ENCODE measurements at regions not wholly inside any gene's neighbourhood (a gene's known extent, or its start where the extent isn't known, plus 50 kb on each side); places are given as distances from the start of the nearest gene placed in this dataset.

DNA sequence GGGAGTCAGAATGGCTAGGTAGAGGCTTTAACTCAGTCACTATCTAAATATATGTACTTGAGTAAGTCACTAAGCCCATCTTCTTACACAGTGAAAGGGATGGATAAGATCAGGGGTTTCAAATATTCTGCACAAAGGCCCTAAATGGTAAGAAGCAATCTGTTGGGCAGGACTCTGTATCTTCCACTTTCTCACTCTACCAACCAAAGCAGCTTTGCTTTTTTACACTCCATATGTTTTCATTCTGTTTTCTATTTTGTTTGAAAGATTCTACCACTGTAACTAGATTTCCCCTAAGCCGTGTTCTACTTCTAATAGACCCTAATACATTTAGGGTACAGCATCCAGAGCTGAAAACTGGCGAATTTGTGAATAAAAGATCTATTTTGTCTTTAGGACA lies 477.5 kb upstream of the NMUR2 start:
- Histone ChIP-seq H2AFZ (ENCODE audit: low read depth, low read length, severe bottlenecking) (no peak overlapping the region), H3K27me3 (ENCODE audit: low read length) (no peaks in the 10 kb centered on the region), H3K9me2 (replicated peaks; ENCODE audit: insufficient read depth, low read length) (no peaks in the 10 kb centered on the region), H3K79me2 (ENCODE audit: insufficient read depth, low read length) (no peaks in the 10 kb centered on the region), H3K4me2 (ENCODE audit: low read depth, low read length, poor library complexity, severe bottlenecking) (no peak overlapping the region), H3K9me3 (ENCODE audit: insufficient read depth, low read length) (no peaks in the 10 kb centered on the region), H3K9ac (ENCODE audit: low read length) (no peak overlapping the region), H4K20me1 (ENCODE audit: low read depth, low read length) (no peaks in the 10 kb centered on the region), H3K27ac (ENCODE audit: low read depth, low read length) (no peak overlapping the region), H3F3A (ENCODE audit: insufficient read depth) (no peaks in the 10 kb centered on the region), H3K4me3 (ENCODE audit: insufficient read depth, low read length, poor library complexity, severe bottlenecking) (no peak overlapping the region), H3K36me3 (ENCODE audit: low read length) (no peaks in the 10 kb centered on the region)
- no peak for TF ChIP-seq EZH2phosphoT487 (conservative IDR thresholded peaks at IDR 0.05; ENCODE audit: low read length)
- TF ChIP-seq, protein P1, sequence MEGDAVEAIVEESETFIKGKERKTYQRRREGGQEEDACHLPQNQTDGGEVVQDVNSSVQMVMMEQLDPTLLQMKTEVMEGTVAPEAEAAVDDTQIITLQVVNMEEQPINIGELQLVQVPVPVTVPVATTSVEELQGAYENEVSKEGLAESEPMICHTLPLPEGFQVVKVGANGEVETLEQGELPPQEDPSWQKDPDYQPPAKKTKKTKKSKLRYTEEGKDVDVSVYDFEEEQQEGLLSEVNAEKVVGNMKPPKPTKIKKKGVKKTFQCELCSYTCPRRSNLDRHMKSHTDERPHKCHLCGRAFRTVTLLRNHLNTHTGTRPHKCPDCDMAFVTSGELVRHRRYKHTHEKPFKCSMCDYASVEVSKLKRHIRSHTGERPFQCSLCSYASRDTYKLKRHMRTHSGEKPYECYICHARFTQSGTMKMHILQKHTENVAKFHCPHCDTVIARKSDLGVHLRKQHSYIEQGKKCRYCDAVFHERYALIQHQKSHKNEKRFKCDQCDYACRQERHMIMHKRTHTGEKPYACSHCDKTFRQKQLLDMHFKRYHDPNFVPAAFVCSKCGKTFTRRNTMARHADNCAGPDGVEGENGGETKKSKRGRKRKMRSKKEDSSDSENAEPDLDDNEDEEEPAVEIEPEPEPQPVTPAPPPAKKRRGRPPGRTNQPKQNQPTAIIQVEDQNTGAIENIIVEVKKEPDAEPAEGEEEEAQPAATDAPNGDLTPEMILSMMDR (IDR thresholded peaks at IDR 0.05; ENCODE audit: insufficient read depth, low read length, poor library complexity, severe bottlenecking): no peak

DNA sequence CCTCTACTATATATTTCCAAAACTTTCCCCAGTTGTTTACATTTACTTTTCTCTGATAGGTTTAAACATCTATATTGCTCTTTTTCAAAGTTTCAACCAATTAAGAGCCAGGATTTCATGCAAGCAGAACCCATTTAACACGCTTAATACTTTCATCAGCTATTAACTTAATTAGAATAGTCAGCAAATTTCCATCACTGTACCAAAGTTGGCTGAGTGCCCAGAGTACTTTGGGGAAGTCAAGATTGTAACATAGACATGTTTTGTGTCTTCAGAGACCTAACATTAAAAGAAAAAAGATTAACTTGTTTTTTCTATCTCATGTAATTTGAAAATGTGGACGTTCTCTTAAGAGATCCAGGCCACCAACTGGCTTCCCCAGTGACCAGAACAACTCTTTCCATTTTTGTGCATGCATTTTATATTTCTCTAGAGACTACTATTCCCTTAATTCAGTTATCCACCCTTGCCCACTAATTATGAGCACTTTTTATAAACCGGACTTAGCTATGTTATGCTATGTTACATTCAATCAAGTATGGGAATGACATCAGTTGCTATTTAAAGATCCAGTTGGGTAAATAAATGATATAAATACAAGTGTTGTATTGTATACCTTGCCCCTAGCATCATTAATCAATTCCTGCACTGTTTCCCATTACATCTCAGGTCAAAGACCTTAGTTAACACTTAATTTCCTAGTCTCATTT lies 478.1 kb upstream of the NMUR2 start:
- no peaks in the 10 kb centered on the region for H3F3A ChIP-seq (ENCODE audit: insufficient read depth)
- no peaks in the 10 kb centered on the region for H3K36me3 ChIP-seq (ENCODE audit: low read length)
- no peaks in the 10 kb centered on the region for H3K9me3 ChIP-seq (ENCODE audit: insufficient read depth, low read length)
- H3K9ac ChIP-seq (ENCODE audit: low read length): no peak overlapping the region
- no peak overlapping the region for H3K4me3 ChIP-seq (ENCODE audit: insufficient read depth, low read length, poor library complexity, severe bottlenecking)
- TF ChIP-seq EZH2phosphoT487 (conservative IDR thresholded peaks at IDR 0.05; ENCODE audit: low read length): no peak
- TF ChIP-seq, protein P1 (IDR thresholded peaks at IDR 0.05; ENCODE audit: insufficient read depth, low read length, poor library complexity, severe bottlenecking): no peak
- H2AFZ ChIP-seq (ENCODE audit: low read depth, low read length, severe bottlenecking): no peak overlapping the region
- no peaks in the 10 kb centered on the region for H3K9me2 ChIP-seq (replicated peaks; ENCODE audit: insufficient read depth, low read length)
- H4K20me1 ChIP-seq (ENCODE audit: low read depth, low read length): no peaks in the 10 kb centered on the region
- no peak overlapping the region for H3K27ac ChIP-seq (ENCODE audit: low read depth, low read length)
- no peaks in the 10 kb centered on the region for H3K27me3 ChIP-seq (ENCODE audit: low read length)
- H3K79me2 ChIP-seq (ENCODE audit: insufficient read depth, low read length): no peaks in the 10 kb centered on the region
- H3K4me2 ChIP-seq (ENCODE audit: low read depth, low read length, poor library complexity, severe bottlenecking): no peak overlapping the region

DNA sequence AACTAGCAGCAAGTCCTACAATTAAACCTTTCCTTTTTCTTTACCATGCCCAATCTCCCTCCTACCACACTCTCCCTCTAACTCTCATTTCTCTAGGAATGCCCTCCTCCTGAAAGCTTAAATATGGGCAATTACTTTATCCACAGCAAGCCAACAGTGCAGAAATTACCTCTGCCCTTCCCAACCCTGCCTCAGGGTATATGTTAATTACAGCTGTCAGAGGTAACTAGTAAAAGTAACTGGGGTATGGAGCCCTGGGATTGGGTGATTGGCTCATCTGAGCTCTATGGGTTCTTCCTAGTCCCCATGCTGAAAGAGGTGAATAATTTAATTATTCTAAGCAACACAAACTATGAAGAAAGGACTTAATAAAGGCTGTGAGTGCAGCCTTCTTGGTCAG lies 478.9 kb upstream of the NMUR2 start:
- H4K20me1 ChIP-seq (ENCODE audit: low read depth, low read length): no peaks in the 10 kb centered on the region
- H3K27me3 ChIP-seq (ENCODE audit: low read length): no peaks in the 10 kb centered on the region
- H3K27ac ChIP-seq (ENCODE audit: low read depth, low read length): no peak overlapping the region
- H3K9me2 ChIP-seq (replicated peaks; ENCODE audit: insufficient read depth, low read length): no peaks in the 10 kb centered on the region
- H3K36me3 ChIP-seq (ENCODE audit: low read length): no peaks in the 10 kb centered on the region
- H3K4me2 ChIP-seq (ENCODE audit: low read depth, low read length, poor library complexity, severe bottlenecking): no peak overlapping the region
- H3K4me3 ChIP-seq (ENCODE audit: insufficient read depth, low read length, poor library complexity, severe bottlenecking): no peak overlapping the region
- H2AFZ ChIP-seq (ENCODE audit: low read depth, low read length, severe bottlenecking): no peak overlapping the region
- H3K9ac ChIP-seq (ENCODE audit: low read length): no peak overlapping the region
- H3F3A ChIP-seq (ENCODE audit: insufficient read depth): no peaks in the 10 kb centered on the region
- no peak for TF ChIP-seq EZH2phosphoT487 (conservative IDR thresholded peaks at IDR 0.05; ENCODE audit: low read length)
- TF ChIP-seq, protein P1 (IDR thresholded peaks at IDR 0.05; ENCODE audit: insufficient read depth, low read length, poor library complexity, severe bottlenecking): no peak
- H3K9me3 ChIP-seq (ENCODE audit: insufficient read depth, low read length): no peaks in the 10 kb centered on the region
- no peaks in the 10 kb centered on the region for H3K79me2 ChIP-seq (ENCODE audit: insufficient read depth, low read length)

All from SU-DHL-6 (cell line).